GM19351 (cell line): ENCODE measurements at regions not wholly inside any gene's neighbourhood (a gene's known extent, or its start where the extent isn't known, plus 50 kb on each side); places are given as distances from the start of the nearest gene placed in this dataset.

Experiments used
- ATAC-seq: cut with Tn5 transposase; IDR thresholded peaks from one replicate; pipeline ENCODE4 v1.9.1; 2021; ENCODE audit warnings: mild to moderate bottlenecking, moderate library complexity; ENCODE audit not compliant: unreplicated experiment

DNA sequence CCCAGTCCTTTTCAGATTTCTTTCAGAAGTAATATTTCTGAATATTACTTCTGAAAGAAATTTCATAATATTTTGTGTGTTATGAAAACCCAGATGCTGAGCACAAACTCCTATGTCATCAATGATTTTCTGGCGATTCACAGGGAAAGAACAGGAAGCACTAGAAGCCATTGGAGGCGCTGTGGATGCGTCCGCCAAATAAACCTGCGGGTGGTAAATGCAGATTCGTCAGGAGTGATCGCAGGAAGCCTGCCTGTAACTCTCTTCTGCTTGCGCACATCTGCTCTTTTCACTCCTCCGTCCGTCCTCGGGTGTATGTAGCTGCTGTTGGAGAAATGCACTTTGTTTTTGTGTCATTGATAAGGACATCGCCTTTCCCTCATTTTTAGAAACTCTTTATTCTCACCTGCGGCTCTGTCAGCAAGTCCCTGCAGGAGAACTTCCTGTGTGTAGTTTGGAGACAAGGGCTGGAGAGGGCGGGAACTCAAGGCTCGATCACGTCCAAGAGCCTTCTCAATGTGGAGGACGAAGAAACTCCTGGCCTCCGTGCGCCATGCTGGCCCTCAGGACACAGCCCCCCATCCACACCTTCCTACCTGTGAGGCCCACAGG lies 483.8 kb downstream of the GALR1 start:
- ATAC-seq = no peak

DNA sequence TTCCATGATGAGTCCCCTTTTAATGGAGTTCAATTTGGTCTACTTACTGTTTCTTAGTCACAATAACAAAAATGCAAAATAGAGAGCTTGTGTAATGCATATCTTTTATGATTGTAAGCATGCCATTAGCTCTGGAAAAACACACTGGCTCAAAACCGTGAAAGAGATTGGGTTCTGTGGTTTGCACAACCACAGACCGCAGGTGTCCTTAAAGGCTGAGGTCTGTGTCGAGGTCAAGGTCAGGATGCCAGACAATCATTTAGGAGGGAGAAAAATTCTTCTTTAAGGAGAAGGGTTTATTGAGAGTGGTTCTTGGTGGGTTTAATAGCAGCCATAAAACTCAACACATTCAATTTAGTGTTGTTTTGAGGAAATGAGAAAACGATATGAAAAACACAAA lies 487.2 kb downstream of the GALR1 start:
- no peak for ATAC-seq

DNA sequence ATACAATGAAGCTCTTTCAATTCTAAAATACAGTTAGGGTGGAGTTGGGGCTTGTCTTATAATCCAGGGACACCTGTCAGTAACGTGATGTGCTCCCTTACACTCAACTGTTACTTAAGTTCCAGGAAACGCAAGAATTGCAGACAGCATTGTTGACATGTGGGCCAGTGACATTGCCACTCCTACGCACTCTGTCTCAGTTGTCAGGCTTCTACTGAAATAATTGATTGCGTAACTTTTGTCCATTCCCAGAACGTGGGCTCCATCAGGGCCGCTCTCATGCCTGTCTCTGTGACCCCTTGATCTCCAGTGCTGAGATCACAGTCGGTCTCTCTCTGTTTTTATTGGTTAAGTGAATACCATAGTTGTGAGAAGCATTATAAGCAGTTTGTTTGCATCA lies 487.8 kb downstream of the GALR1 start:
- ATAC-seq = no peak

DNA sequence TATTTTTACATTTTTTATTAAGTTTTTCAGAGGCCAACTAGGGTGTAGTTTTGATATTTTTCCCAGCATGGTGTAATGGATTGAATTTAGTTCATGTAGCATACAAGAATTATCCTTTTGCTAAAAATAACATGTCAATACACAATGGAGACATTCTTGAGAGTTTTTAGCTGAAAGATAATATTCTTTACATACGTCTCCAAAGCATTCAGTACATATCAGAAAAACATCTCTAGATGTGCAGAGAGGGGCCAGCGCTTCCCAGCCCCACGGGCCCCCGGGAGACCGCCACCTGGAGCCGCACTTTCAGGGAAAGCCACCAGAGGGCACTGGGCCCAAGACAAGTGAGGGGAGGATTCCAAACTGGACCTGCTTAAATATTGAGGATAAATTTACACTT lies 499.4 kb downstream of the GALR1 start:
- ATAC-seq = no peak

DNA sequence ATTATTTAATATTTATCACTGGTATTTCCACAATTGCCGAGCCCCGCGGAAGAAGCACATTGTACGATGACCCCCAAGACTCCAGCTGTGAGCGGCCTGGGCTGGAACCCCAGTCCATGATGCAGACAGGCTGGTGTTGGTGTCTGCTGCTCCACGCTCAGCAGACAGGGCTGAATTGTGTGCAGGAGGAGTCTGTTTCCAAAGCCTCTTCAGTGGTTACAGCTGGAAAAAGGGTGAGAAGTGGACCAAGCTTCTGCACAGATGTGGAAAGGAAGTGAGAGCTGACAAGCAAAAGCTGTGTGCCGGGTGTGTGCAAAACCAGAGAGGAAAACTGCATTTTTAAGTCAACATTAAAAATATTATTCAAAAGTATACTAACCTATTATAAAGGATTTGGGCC lies 500.4 kb downstream of the GALR1 start:
- no peak for ATAC-seq

DNA sequence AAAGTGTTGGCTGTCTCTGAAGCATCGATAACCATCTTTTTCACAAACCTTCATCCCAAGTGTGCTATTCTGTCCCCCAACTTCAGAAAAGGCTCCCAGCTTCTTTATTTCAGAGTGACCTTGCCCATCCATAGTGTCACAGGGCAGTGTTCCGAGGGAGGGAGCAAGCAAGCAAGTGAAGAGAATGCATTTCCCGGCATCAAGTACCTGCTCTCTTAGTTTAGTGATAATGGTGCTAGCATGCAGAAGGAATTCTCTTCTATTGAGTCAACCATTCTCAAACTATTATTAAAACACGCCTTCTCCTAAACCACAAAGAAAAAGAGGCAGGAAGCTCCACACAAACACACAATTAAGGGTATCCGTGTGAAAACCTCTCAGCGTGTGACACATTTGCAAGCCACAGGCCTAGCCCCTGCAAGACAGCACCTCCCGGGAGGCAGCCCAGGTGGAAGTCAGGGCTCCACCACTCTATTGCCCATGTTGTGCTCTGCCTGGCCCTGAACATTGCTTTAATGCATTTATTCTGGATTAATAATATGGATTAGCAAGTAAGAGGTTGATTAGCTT lies 504.9 kb downstream of the GALR1 start:
- no peak for ATAC-seq

DNA sequence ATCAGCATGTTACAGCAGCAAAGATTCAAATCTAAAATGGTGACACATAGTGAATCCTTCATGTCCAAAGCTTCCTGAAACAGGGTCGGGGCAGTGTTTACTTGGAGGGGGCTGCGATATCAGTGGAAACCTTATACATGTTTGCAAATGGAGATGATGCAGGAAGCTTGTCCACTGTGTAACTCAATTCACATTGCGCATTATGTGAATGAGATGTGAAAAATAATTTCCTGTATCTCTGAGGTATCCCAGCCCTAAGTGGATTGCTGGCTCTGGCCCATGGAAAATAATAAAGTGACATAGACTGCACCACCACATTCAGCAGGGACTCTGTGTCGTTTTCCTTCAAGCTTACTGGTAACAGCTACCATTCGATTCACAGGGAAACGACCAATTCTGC lies 505.5 kb downstream of the GALR1 start:
- ATAC-seq = no peak

DNA sequence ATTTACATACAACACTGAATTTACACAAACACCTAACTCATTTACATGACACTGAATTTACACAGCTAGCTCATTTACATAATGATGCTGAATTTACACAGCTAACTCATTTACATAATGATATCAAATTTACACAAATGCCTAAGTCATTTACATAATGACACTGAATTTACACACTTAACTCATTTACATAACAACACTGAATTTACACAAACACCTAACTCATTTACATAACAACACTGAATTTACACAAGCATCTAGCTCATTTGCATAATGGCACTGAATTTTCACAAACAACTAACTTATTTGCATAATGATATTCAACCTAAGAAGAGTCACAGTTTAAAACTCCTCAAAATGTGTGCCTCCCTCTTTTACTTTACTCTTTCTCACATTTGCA lies 511.7 kb downstream of the GALR1 start:
- ATAC-seq = no peak

DNA sequence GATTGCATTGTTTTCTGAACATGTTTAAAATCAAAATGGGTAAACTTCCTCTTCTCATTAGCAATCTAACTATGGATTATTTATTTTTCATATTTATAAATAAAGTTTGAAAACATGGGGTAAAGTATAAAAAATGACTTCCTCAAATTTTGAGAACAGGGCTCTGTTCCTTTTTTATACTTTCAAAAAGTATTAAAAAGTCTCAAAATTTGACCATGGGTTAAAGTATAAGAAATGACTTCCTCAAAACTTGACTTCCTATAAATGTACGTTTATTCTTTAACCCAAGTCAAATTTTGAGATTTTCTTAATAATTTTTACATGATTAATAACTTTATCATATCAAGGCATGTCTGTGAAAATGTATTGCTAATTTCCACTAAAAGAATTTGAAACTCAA lies 512.4 kb downstream of the GALR1 start:
- ATAC-seq = no peak

DNA sequence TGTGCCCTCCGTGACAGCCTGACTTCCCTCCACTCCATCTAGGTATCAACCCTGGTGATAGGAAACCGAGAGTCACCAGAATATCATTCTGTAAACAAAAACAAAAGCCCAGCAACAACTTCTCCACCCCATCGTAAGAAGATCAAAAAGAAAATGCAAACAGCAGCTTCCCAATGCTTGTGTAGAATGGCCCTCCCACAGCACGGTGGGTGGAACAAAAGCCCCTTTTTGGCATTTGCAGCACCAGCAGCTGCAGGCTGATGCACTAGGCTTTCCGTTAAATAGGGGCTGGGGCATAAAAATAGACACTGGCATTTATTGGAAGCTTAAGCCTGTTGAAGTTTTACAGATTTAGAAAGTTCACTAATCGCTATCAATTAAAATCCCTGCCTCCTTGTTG lies 513.0 kb downstream of the GALR1 start:
- ATAC-seq = no peak

DNA sequence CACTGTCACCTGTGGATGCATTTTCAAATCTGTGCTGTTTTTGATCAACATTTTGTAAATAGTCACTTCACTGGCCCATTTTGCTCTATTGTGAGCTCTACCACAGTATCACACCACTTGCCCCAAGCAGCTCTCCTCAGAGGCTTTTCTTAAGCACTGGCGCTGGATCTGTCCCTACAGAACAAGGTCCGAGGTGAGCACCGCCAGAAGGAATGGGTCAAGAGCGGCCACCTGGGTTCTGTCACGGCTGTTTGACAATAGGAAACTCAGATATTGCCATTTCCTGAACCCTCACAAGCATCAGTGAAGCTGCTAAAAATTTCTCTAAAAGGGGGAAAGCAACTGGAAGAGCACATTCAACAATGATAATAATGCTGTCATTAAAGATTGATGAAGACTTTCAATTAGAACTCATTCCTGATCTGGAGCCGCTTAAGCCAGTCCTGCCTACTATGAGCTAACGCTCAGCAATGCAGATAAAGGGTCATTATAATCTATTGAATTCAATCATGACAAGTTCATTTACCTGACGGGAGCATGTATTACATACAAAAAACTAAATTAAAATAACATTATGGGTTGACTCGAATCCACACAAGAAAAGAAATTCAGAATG lies 514.0 kb downstream of the GALR1 start:
- ATAC-seq = no peak

DNA sequence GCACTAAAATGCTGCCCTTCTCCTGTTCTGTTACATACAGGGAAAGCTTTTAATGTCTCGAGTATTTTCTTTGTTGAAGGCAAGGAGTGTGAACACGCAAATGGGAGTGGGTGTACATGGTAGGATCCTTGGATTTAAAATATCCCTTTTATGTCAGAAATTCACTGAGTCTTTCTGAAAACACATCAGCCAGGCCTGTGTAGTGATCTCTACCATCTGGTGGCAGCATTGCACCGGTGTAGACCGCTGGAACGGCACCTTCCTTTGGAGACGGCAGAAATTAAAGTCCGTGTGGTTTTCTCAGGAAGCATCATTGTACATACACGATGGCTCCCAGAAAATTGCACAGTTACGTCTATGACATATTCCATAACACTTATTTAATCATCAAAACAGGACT lies 515.8 kb downstream of the GALR1 start:
- ATAC-seq = no peak

DNA sequence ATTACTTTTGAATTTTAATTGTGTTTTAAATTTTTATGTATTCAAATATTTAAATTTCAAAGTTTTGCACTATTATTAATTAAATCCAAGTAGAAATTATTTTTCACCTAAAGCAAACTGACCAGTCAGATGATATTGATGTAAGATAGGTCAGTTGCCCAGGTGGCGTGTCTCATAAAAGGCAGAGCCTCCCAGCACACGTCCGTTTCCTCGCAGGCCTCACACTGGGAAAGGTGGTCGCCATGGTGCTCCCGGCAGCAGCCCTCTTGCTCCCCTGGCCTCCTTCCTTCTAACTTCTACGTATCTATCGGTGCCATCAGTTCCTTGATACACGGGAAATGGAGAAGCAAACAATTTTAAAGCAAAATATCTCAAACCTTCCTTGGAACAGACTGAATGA lies 516.8 kb downstream of the GALR1 start:
- ATAC-seq = no peak

DNA sequence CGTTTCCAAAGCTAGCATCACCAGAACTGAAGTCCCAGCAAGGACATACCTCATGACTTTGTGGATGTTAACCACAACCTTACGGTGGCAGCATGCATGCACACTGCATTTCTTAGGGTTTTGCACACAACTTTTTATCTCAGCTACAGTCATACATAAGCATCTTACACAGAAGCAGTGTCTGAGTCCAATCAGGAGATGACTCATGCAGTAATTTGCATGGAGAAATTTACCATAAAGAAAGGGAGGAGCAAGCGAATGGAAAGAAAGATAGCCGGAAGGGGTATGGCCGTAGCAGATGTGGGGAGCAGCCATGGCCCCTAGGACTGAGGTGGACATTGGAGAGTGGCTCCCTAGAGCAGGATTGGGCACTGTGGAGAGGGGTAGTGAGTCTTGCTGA lies 522.5 kb downstream of the GALR1 start:
- ATAC-seq = no peak

DNA sequence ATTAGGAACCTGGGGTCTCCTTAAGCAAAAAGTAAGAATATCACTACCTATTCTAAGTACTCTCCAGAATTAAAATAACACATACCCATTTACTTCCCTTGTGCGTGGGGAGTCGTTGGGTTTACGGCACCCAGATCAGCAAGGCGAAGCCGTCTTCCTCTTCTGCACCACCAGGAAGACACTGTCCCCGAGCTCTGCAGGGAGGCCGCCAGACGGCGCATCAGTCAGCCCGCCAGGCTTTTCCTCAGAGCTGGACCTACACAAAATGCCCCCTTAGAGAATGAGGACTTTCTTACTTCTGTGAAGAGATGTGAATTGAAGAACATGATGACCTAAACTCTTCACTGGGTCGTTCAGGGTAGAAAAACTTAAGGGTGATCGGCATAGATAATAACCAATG lies 526.5 kb downstream of the GALR1 start:
- ATAC-seq = no peak

DNA sequence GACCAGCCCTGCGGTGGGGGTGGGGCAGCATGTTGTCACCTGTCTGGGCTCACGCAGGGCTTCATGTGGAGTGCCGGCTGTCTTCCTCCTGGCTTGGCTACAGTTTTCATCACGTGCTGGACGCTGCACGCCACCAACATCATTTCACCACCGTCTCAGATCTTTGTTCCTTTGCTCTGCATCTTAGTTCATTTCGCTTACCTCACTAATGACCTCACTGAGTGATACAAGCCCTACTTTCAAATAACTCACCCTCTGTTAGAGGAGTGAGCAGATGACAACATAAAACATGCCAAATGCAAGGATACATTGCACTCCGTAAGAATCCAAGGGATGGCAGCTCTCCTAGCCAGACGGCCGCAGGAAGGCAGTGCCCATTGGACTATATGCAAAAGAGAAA lies 527.5 kb downstream of the GALR1 start:
- no peak for ATAC-seq

DNA sequence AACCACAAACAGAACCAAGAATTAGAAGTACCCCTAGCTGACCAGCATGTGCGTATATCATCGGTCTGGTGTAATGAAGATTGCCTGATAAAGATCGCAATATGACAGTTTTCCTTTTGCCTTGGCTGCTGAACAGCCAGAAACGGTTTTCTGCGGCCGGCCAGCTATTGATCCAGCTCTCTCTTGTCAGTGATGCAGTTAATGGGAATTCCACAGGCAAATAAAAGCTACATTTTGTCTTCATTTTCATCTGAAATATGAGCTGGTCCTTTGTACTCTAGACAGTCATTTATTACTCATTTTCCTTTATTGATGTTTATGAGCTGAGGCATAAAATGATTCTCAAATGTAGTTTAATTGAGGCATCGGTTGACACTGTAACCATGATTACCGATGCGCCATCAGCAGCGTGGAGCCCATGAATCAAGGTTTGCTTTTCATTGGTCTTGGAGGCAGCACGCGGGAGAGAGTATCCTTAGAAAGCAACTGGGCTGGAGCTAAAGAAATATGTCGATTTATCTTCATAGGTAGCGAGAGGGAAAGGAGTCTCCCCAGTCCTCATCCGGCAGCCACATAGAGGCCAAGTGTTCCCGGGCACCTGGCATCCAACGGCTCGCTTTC lies 535.2 kb downstream of the GALR1 start:
- no peak for ATAC-seq

DNA sequence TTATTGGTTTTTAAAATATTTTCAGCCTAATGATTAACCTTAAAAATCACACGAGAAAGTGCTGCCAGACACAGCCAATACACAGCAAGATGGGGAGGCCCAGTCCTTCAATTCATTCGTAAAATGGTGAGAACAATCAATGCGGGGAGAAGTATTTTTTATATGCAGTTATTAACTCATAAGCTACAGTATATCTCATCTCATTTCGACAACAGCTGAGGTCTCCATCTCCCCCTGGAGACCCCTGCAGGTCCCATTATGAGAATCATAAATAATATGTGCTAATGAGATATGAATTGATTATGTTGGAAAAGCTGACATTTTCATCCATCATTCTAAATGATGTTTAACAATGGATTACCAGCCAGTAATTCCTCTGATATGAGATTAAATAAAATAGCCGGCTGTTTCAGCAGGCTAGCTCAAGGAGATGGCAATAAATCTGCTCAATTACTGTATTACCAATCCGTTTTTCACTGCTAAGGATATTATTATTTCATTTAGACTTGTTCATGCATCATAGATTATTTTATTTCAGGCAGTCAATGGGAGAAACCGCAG lies 535.8 kb downstream of the GALR1 start:
- no peak for ATAC-seq

DNA sequence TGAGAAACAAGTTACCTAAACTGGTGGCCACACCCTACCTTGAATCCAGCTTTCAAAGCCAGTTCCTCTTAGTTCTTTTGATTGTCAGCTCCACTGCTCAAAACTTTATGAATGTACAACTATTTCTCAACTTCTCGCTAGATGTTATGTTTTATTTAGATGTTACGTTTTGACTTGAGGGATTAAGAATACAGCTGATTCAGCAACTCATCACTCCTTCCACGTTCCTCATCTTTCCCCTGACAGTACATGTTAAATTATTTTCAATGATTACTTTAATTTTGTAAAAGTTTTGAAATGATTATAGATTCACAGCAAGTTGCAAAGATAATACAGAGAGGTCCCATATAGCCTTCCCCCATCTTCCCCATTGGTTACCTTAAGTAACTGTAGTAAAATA lies 553.4 kb downstream of the GALR1 start:
- ATAC-seq = no peak

DNA sequence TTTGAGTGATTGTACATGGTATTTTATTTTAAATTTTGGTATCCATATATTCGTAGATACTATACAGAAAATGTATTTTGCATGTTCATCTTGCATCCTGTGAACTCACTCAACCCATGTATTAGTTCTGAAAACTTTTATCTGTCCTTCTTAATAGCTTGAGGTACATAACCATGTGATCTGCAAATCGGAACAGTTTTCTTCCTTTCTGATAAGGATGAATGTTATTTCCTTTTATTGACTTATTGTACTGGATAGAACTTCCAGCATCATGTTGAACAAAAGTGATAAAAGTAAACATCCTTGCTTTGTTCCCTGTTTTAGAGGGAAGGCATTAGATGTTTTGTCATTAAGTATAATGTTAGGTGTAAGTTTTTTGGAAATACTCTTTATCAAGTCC lies 554.7 kb downstream of the GALR1 start:
- ATAC-seq = no peak

DNA sequence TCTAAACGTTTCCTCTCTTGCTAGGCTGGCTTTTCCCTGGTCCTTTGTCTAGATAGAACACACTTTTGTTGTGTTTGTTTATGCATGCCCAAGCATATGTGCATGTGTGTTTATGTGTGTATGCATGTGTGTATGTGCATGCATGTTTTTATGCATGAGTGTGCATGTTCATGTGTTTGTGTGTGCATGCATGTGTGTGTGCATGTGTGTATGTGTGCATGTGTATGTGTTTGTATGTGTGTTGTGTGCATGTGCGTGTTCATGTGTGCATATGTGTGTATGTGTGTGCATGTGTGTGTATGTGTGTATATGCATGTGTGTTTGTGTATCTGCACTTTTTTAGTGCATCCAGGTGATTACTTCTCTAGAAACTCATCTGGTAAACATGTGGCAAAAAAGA lies 558.0 kb downstream of the GALR1 start:
- no peak for ATAC-seq

DNA sequence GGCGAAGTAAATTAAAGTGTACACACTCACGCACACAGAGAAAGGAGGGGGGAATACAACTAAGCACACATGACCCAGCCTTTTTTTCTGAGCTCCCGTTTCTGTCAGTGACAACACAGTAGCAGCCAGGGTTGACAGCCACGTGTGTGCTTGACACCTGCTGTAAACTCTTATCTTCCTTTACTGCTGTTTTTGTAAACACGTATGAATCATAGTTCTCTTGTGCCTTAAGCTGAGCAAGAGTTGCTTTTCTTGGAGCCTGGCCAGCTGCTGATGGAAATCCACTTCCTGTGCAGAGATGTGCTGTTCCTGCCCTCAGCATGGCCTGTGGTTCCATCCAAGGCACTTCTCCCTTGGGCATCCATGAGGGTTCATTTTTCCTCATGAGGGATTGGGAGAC lies 561.9 kb downstream of the GALR1 start:
- ATAC-seq = no peak
